Heart left ventricle (tissue), 16 donors: ENCODE measurements at regions not wholly inside any gene's neighbourhood (a gene's known extent, or its start where the extent isn't known, plus 50 kb on each side); places are given as distances from the start of the nearest gene placed in this dataset.
"Not testable (repeated sequence)": the region's sequence is repeated elsewhere in the genome, so short reads cannot be mapped to it uniquely, and the experiment has no call there.

Experiments
- ATAC-seq, 4 donors: fragments of 200-7000 bp; cut with Tn5 transposase; one replicate each; pipeline ENCODE4 v1.9.1; 2020 to 2022; ENCODE audit warnings: moderate library complexity in 4 of 4, mild to moderate bottlenecking in 3 of 4, moderate number of reproducible peaks in 1 of 4
- DNase-seq, 5 donors: peaks; one replicate each; pipeline ENCODE4 v3.0.0-alpha.2; 2020
- H3K27ac ChIP-seq, 12 donors: fragments of 200-600 bp; sonication (generic) in 4 of 12; one replicate each; pipeline versions ENCODE4 v1.5.0 to v1.8.0; 2016 to 2022; ENCODE audit warnings: mild to moderate bottlenecking in 2 of 12
- H3K27me3 ChIP-seq, 9 donors: fragments of 200-600 bp; sonication (generic) in 2 of 9; one replicate each; pipeline versions ENCODE4 v1.5.1 to v1.8.0; 2016 to 2022; ENCODE audit warnings: mild to moderate bottlenecking in 3 of 9
- H3K36me3 ChIP-seq, 9 donors: fragments of 200-600 bp; sonication (generic) in 2 of 9; one replicate each; pipeline versions ENCODE4 v1.5.0 to v1.8.0; 2018 to 2022; ENCODE audit warnings: mild to moderate bottlenecking in 2 of 9
- H3K4me1 ChIP-seq, 12 donors: fragments of 200-600 bp; sonication (generic) in 4 of 12; one replicate each; pipeline versions ENCODE4 v1.5.0 to v1.8.0; 2016 to 2022; ENCODE audit warnings: mild to moderate bottlenecking in 3 of 12
- H3K4me3 ChIP-seq, 12 donors: fragments of 200-600 bp; sonication (generic) in 4 of 12; one replicate each; pipeline versions ENCODE4 v1.5.0 to v1.8.0; 2017 to 2022; ENCODE audit warnings: mild to moderate bottlenecking in 9 of 12, moderate library complexity in 4 of 12
- H3K9me3 ChIP-seq, 12 donors: fragments of 200-600 bp; sonication (generic) in 4 of 12; one replicate each; pipeline versions ENCODE4 v1.5.0 to v1.8.0; 2016 to 2022; ENCODE audit warnings: mild to moderate bottlenecking in 1 of 12
- POLR2A ChIP-seq, 2 donors: fragments of 450-650 bp; IDR thresholded peaks; one replicate each; pipeline ENCODE4 v1.6.1; 2017; ENCODE audit warnings: antibody characterized with exemption in 2 of 2, mild to moderate bottlenecking in 2 of 2, moderate library complexity in 2 of 2
- WGBS, 4 donors: extraction: QIAGEN DNeasy Blood & Tissue Kit in 2 of 4; methylation state at CpG; one replicate each; pipeline versions ENCODE4 v1.1.5 to v1.1.7; 2013 to 2018; 5-methylcytosine and 5-hydroxymethylcytosine counted together
- intact Hi-C, 10 donors: fragments of 100-400 bp; cut with DNase I; formaldehyde crosslinking; loops; one replicate each; pipeline versions ENCODE4 v1.11.1 to v1.14.2; 2022
- TF ChIP-seq, protein P1 (sequence below), 12 donors: fragments of 200-600 bp; sonication (generic) in 4 of 12; IDR thresholded peaks; one replicate each; pipeline versions ENCODE4 v1.5.0 to v1.8.0; 2018 to 2022; ENCODE audit warnings: antibody characterized with exemption in 12 of 12, mild to moderate bottlenecking in 5 of 12
- donor health status: ischemic (EF 13 %, LVEDD 7.1; RV severe dilation, severe dysfunction).
- donor health status: healthy with polysubstance abuse.
- donor health status: DM: no; HTN: yes; CAD: no.
- donor health status: DM: no; HTN: no; CAD: no.
- donor health status: ischemic (EF 25% LVEDD 6.9; RV normal size, moderate dysfunction).
- donor health status: ischemic (EF 25% LVEDD 5.7; RV mildly dilated, moderate dysfunction).
- donor health status: healthy.
- donor health status: DM: yes; HTN: yes; CAD: no.
- donor health status: ischemic (EF 35%, LVEDD 5.7; RV mildly dilated, moderate dysfunction).
- donor health status: nonischemic (EF 11% LVEDD 7.7; RV severe dilation, severe dysfunction).
- donor health status: DM: yes; HTN: yes; CAD: no.
- donor health status: PGD.
- donor health status: ischemic (EF 29% LVEDD 5.4; RV normal size, mild dysfunction).
- donor health status: nonischemic (EF 23%, LVEDD 6.1; RV moderate dilation, normal function).

DNA sequence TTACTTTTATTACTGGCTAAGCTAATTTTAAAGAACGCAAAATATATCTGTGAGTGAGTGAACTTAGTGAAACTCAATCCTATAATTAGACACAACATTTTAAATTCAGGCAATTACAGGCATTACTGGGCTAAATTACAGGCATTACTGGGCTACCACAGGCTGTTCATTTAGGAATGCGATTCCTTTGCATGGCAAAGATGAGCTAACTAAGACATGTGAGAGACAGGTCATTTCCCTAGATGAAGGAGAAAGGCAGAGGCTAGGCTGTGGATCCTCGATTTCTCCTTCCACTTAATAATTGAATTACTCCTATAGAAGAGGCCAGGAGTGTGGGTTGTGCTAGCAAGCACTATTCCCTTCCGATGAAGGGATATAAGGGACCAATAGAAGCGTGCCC, 429.4 kb upstream of the LMO3 start:
- DNase-seq (no peak), ATAC-seq (no peak)
- WGBS, 4 donors, result 77 to 86% (median 83%) methylated on average over 5 of the region's 5 CpGs
- TF ChIP-seq, protein P1, sequence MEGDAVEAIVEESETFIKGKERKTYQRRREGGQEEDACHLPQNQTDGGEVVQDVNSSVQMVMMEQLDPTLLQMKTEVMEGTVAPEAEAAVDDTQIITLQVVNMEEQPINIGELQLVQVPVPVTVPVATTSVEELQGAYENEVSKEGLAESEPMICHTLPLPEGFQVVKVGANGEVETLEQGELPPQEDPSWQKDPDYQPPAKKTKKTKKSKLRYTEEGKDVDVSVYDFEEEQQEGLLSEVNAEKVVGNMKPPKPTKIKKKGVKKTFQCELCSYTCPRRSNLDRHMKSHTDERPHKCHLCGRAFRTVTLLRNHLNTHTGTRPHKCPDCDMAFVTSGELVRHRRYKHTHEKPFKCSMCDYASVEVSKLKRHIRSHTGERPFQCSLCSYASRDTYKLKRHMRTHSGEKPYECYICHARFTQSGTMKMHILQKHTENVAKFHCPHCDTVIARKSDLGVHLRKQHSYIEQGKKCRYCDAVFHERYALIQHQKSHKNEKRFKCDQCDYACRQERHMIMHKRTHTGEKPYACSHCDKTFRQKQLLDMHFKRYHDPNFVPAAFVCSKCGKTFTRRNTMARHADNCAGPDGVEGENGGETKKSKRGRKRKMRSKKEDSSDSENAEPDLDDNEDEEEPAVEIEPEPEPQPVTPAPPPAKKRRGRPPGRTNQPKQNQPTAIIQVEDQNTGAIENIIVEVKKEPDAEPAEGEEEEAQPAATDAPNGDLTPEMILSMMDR (IDR thresholded peaks at IDR 0.05), result no peak
- TF ChIP-seq POLR2A (IDR thresholded peaks at IDR 0.05), result no peak
- H3K4me3 ChIP-seq, result no peak overlapping the region
- no peak overlapping the region for H3K27ac ChIP-seq
- H3K36me3 ChIP-seq, result no peaks in the 10 kb centered on the region
- H3K27me3 ChIP-seq, result peaks cover 0 to 2% (median 0%) of the 10 kb centered on the region in 9 donors
- H3K4me1 ChIP-seq, result no peaks in the 10 kb centered on the region
- intact Hi-C loops, result no loop called here
- peaks cover 0 to 2% (median 0%) of the 10 kb centered on the region in 12 donors for H3K9me3 ChIP-seq

DNA sequence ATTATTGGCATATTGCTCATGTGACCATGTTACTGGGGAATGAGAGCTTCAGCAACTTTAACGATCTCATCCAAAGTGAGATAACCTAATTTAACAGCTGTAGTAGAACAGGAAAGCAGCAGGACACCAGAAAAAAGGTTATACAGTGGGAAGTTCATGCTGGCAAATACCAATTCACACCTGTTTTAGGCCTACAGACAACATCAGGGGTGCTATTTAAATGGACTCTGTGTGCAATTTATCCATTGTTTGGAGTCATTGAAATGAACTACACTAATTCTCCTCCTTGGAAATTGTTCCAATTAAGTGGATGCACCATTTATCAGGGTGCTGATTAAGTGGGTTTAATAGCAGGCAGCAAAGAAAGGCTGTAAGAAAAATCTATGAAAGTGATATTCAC, 424.4 kb upstream of the LMO3 start:
- WGBS, 4 donors, result 6 to 11% (median 9%) methylated on average over 1 of the region's 1 CpG
- no peak overlapping the region for H3K27ac ChIP-seq
- intact Hi-C loops, result no loop called here

DNA sequence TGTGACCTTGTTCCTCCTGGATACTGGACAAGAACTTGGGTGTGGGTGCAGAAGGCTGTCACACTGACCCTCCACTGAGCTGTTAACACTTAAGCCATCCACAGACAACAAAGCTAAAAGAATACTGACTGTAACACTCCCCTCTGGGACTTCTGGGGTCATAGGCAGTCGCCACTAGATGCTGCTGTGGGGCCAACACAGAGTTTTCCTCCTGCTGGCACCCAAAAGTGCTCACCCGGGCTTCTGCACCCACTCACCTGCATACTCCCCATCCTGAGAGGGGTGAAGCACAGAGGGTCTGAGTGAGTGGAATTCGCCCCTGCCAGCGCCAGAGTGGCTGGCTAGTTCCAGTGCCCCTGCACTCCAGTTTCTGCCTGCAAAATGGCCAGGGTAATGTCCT, 422.4 kb upstream of the LMO3 start:
- Histone ChIP-seq H3K4me3 (no peak overlapping the region), H3K36me3 (no peaks in the 10 kb centered on the region), H3K4me1 (no peaks in the 10 kb centered on the region), H3K27me3 (no peaks in the 10 kb centered on the region), H3K9me3 (peaks cover 0 to 2% (median 0%) of the 10 kb centered on the region in 12 donors), H3K27ac (no peak overlapping the region)
- no peak for ATAC-seq
- intact Hi-C loops, result no loop called here
- no peak for DNase-seq
- WGBS, 4 donors, result 46 to 74% (median 53%) methylated on average over 3 to 4 of the region's 4 CpGs
- TF ChIP-seq POLR2A (IDR thresholded peaks at IDR 0.05), result no peak
- TF ChIP-seq, protein P1 (IDR thresholded peaks at IDR 0.05), result no peak

More for the DNA sequence above, 424.4 kb upstream of the LMO3 start:
- Histone ChIP-seq H3K27me3 (no peaks in the 10 kb centered on the region), H3K36me3 (no peaks in the 10 kb centered on the region), H3K9me3 (peaks cover 0 to 2% (median 0%) of the 10 kb centered on the region in 12 donors), H3K4me1 (no peaks in the 10 kb centered on the region), H3K4me3 (no peak overlapping the region)
- ATAC-seq, result no peak
- no peak for TF ChIP-seq POLR2A (IDR thresholded peaks at IDR 0.05)
- TF ChIP-seq, protein P1 (IDR thresholded peaks at IDR 0.05), result no peak
- DNase-seq, result no peak

DNA sequence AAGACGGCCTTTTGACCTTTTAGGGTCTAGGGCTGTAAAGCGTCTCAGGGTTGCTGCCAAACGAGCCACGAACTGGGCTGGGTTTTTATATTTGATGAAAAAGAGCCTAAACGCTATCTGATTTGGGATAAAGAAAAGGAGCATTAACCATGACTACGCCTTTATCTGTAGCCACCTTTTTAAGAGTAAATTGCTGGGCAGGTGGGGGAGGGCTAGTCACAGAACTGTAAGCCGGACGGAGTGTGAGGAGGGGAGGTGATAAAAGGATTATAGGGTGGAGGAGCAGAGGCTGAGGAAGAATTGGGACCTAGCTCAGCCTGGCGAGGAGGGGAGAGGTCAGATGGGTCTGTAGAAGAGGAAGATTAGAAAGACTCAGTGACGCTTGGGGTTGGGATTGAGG, 419.5 kb upstream of the LMO3 start:
- H3K4me1 ChIP-seq, H3K27me3 ChIP-seq, ATAC-seq, H3K9me3 ChIP-seq, H3K27ac ChIP-seq, DNase-seq, H3K4me3 ChIP-seq, intact Hi-C loops, H3K36me3 ChIP-seq: not testable (repeated sequence)
- WGBS, 4 donors, result 57 to 65% (median 58%) methylated on average over 10 of the region's 10 CpGs

DNA sequence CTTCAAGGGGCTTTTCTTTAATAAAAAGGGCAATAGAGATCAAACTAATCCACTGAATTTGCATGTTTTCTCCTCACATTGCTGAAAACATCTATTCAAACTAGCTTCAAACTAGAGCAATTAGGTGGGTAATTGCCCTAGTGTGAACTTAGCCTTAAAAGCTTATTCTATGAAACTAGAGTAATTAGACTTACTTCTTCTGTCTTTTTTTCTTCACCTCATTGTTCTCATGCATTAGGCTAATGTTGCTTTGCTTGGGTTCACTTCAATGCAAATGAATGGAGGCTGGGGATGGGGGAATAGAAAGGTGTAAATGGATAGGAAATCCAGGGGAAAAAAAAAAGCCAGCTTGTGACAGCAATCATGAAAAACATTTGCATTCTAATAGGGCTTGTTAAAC, 414.8 kb upstream of the LMO3 start:
- Histone ChIP-seq H3K27ac (no peak overlapping the region), H3K36me3 (no peaks in the 10 kb centered on the region), H3K4me3 (no peak overlapping the region), H3K4me1 (no peaks in the 10 kb centered on the region), H3K27me3 (no peaks in the 10 kb centered on the region), H3K9me3 (peaks cover 0 to 4% (median 0%) of the 10 kb centered on the region in 12 donors)
- no peak for TF ChIP-seq POLR2A (IDR thresholded peaks at IDR 0.05)
- TF ChIP-seq, protein P1 (IDR thresholded peaks at IDR 0.05), result no peak
- no peak for DNase-seq
- intact Hi-C loops, result no loop called here
- ATAC-seq, result no peak
